HS-27A (cell line): ENCODE measurements at regions not wholly inside any gene's neighbourhood (a gene's known extent, or its start where the extent isn't known, plus 50 kb on each side); places are given as distances from the start of the nearest gene placed in this dataset.
"Not testable (repeated sequence)": the region's sequence is repeated elsewhere in the genome, so short reads cannot be mapped to it uniquely, and the experiment has no call there.

ENCODE experiments used
- DNase-seq: peaks from one replicate; pipeline ENCODE4 v3.0.0-alpha.2; 2012; ENCODE audit warnings: low read depth, missing footprints

GRCh38 chr2:237196866-237197618 lies 111.4 kb downstream of the COPS8 start:
- DNase-seq: no peak

GRCh38 chr2:237198164-237198855 lies 112.6 kb downstream of the COPS8 start:
- no peak for DNase-seq

GRCh38 chr2:237199082-237199481 lies 113.4 kb downstream of the COPS8 start:
- no peak for DNase-seq

- no peak for DNase-seq
Observed at GRCh38 chr2:237199577-237199976, 113.9 kb downstream of the COPS8 start.

- DNase-seq: no peak
Observed at GRCh38 chr2:237200462-237200861, 114.8 kb downstream of the COPS8 start.

GRCh38 chr2:237201461-237202287 lies 116.0 kb downstream of the COPS8 start:
- DNase-seq: peak; percentile 71

GRCh38 chr2:237202288-237203030 lies 116.8 kb downstream of the COPS8 start:
- no peak for DNase-seq

GRCh38 chr2:237205043-237205541 lies 119.4 kb downstream of the COPS8 start:
- no peak for DNase-seq

GRCh38 chr2:237205561-237205971 lies 119.9 kb downstream of the COPS8 start:
- no peak for DNase-seq

- DNase-seq: no peak
Observed at GRCh38 chr2:237207646-237208045, 122.0 kb downstream of the COPS8 start.

- DNase-seq: no peak
Observed at GRCh38 chr2:237208373-237209260, 122.9 kb downstream of the COPS8 start.

GRCh38 chr2:237209885-237210284 lies 124.2 kb downstream of the COPS8 start:
- DNase-seq: no peak

GRCh38 chr2:237210297-237210696 lies 124.6 kb downstream of the COPS8 start:
- no peak for DNase-seq

- DNase-seq: no peak
Observed at GRCh38 chr2:237210763-237211162, 125.1 kb downstream of the COPS8 start.

- DNase-seq: not testable (repeated sequence)
Observed at GRCh38 chr2:237212356-237213279, 126.9 kb downstream of the COPS8 start.

GRCh38 chr2:237213315-237214022 lies 127.8 kb downstream of the COPS8 start:
- DNase-seq: no peak

- no peak for DNase-seq
Observed at GRCh38 chr2:237214030-237214675, 128.5 kb downstream of the COPS8 start.

- no peak for DNase-seq
Observed at GRCh38 chr2:237214963-237215362, 129.3 kb downstream of the COPS8 start.
